H9 (cell line): ENCODE measurements at regions not wholly inside any gene's neighbourhood (a gene's known extent, or its start where the extent isn't known, plus 50 kb on each side); places are given as distances from the start of the nearest gene placed in this dataset.

Experiments
- DNase-seq: peaks from one replicate; pipeline ENCODE4 v3.0.0-alpha.2; 2017
- H2AFZ ChIP-seq: one replicate; pipeline ENCODE4 v1.6.1; 2013; ENCODE audit warnings: mild to moderate bottlenecking, low read length, control low read depth, moderate library complexity
- H2AK5ac ChIP-seq: 2 replicates; pipeline ENCODE4 v1.6.1; 2013; ENCODE audit warnings: low read length, control low read depth, mixed read lengths; ENCODE audit not compliant: insufficient read length
- H2BK120ac ChIP-seq: one replicate; pipeline ENCODE4 v1.6.1; 2013; ENCODE audit warnings: low read depth, mild to moderate bottlenecking, low read length, control low read depth, inconsistent platforms; ENCODE audit not compliant: poor library complexity, severe bottlenecking
- H2BK12ac ChIP-seq: 2 replicates; pipeline ENCODE4 v1.6.1; 2013; ENCODE audit warnings: low read length, control low read depth, mixed read lengths, low read depth; ENCODE audit not compliant: insufficient read length
- H2BK15ac ChIP-seq: 2 replicates; pipeline ENCODE4 v1.6.1; 2013; ENCODE audit warnings: low read depth, low read length, control low read depth
- H2BK20ac ChIP-seq: one replicate; pipeline ENCODE4 v1.6.1; 2013; ENCODE audit warnings: low read depth, mild to moderate bottlenecking, low read length, control low read depth, inconsistent platforms; ENCODE audit not compliant: poor library complexity, severe bottlenecking
- H2BK5ac ChIP-seq: 2 replicates; pipeline ENCODE4 v1.6.1; 2013; ENCODE audit warnings: low read length, control low read depth, mixed read lengths; ENCODE audit not compliant: insufficient read length
- H3K14ac ChIP-seq: 2 replicates; pipeline ENCODE4 v1.6.1; 2013; ENCODE audit warnings: low read length, control low read depth; ENCODE audit not compliant: insufficient read depth
- H3K18ac ChIP-seq: 2 replicates; pipeline ENCODE4 v1.6.1; 2013; ENCODE audit warnings: low read depth, mild to moderate bottlenecking, mixed read lengths, low read length, control low read depth; ENCODE audit not compliant: insufficient read length
- H3K23ac ChIP-seq: 2 replicates; pipeline ENCODE4 v1.6.1; 2013; ENCODE audit warnings: low read length, control low read depth, mixed read lengths, low read depth; ENCODE audit not compliant: insufficient read length
- H3K23me2 ChIP-seq: 2 replicates; pipeline ENCODE4 v1.6.1; 2013; ENCODE audit warnings: low read depth, mild to moderate bottlenecking, mixed read lengths, low read length, control low read depth; ENCODE audit not compliant: insufficient read length, poor library complexity, severe bottlenecking
- H3K27ac ChIP-seq: 2 replicates; pipeline ENCODE4 v1.5.1; 2013; ENCODE audit warnings: low read length, control low read depth, mixed read lengths, low read depth; ENCODE audit not compliant: insufficient read length
- H3K27me3 ChIP-seq: 2 replicates; pipeline ENCODE4 v1.6.1; 2013; ENCODE audit warnings: low read length, control low read depth, inconsistent platforms; ENCODE audit not compliant: insufficient read depth
- H3K4ac ChIP-seq: 2 replicates; pipeline ENCODE4 v1.6.1; 2013; ENCODE audit warnings: low read depth, mild to moderate bottlenecking, control low read depth, inconsistent platforms, low read length, moderate library complexity
- H3K4me1 ChIP-seq: 2 replicates; pipeline ENCODE4 v1.6.1; 2013; ENCODE audit warnings: low read length, control low read depth, inconsistent platforms; ENCODE audit not compliant: insufficient read depth
- H3K4me2 ChIP-seq: 2 replicates; pipeline ENCODE4 v1.6.1; 2013; ENCODE audit warnings: low read length, control low read depth, mixed read lengths; ENCODE audit not compliant: insufficient read length, insufficient read depth
- H3K56ac ChIP-seq: 2 replicates; pipeline ENCODE4 v1.6.1; 2013; ENCODE audit warnings: low read depth, mild to moderate bottlenecking, mixed read lengths, low read length, control low read depth; ENCODE audit not compliant: insufficient read length
- H3K79me1 ChIP-seq: 2 replicates; pipeline ENCODE4 v1.6.1; 2013; ENCODE audit warnings: low read depth, mild to moderate bottlenecking, moderate library complexity, low read length, control low read depth, inconsistent platforms; ENCODE audit not compliant: insufficient read depth, poor library complexity, severe bottlenecking
- H3K79me2 ChIP-seq: 2 replicates; pipeline ENCODE4 v1.6.1; 2013; ENCODE audit warnings: low read length, control low read depth, inconsistent platforms; ENCODE audit not compliant: insufficient read depth
- H3K9ac ChIP-seq: 2 replicates; pipeline ENCODE4 v1.6.1; 2013; ENCODE audit warnings: low read length, control low read depth, mixed read lengths; ENCODE audit not compliant: insufficient read length; ENCODE audit errors: extremely low read depth
- H3K9me3 ChIP-seq: one replicate; pipeline ENCODE4 v1.6.1; 2013; ENCODE audit warnings: low read depth, low read length, inconsistent platforms; ENCODE audit not compliant: control insufficient read depth
- H3T11ph ChIP-seq: one replicate; pipeline ENCODE4 v1.6.1; 2013; ENCODE audit warnings: mild to moderate bottlenecking, low read length, control low read depth, inconsistent platforms
- H4K20me1 ChIP-seq: one replicate; pipeline ENCODE4 v1.6.1; 2013; ENCODE audit not compliant: control insufficient read depth, insufficient read length, insufficient read depth
- H4K5ac ChIP-seq: 2 replicates; pipeline ENCODE4 v1.6.1; 2013; ENCODE audit warnings: low read depth, mild to moderate bottlenecking, mixed read lengths, low read length, control low read depth; ENCODE audit not compliant: insufficient read length
- H4K8ac ChIP-seq: replicated peaks from 2 replicates; pipeline ENCODE4 v1.6.1; 2013; ENCODE audit warnings: low read length, control low read depth, mixed read lengths, low read depth; ENCODE audit not compliant: insufficient read length
- H4K91ac ChIP-seq: 2 replicates; pipeline ENCODE4 v1.6.1; 2013; ENCODE audit warnings: low read depth, mild to moderate bottlenecking, moderate library complexity, mixed read lengths, low read length, control low read depth; ENCODE audit not compliant: insufficient read length
- H3K27ac Mint-ChIP-seq, 3 experiments: 2 replicates in 2 of 3; 3 replicates in 1 of 3; pipeline ENCODE4 v1.8.0; 2020 to 2021; ENCODE audit warnings: mixed read lengths in 3 of 3, mild to moderate bottlenecking in 1 of 3, moderate library complexity in 1 of 3
- H3K27me3 Mint-ChIP-seq: 2 replicates; pipeline ENCODE4 v1.8.0; 2021; ENCODE audit warnings: low read depth, mild to moderate bottlenecking, moderate library complexity, mixed read lengths
- H3K36me3 Mint-ChIP-seq, 3 experiments: 2 replicates in 2 of 3; 3 replicates in 1 of 3; pipeline ENCODE4 v1.8.0; 2020 to 2021; ENCODE audit warnings: low read depth in 3 of 3, mixed read lengths in 3 of 3; ENCODE audit not compliant: insufficient read depth in 1 of 3
- H3K4me1 Mint-ChIP-seq, 2 experiments: 2 replicates each; pipeline ENCODE4 v1.8.0; 2020; ENCODE audit warnings: mixed read lengths in 2 of 2
- H3K4me3 Mint-ChIP-seq, 2 experiments: 2 replicates in 1 of 2; 3 replicates in 1 of 2; pipeline ENCODE4 v1.8.0; 2020 to 2021; ENCODE audit warnings: mild to moderate bottlenecking in 2 of 2, mixed read lengths in 2 of 2, moderate library complexity in 1 of 2
- H3K9me3 Mint-ChIP-seq, 2 experiments: 2 replicates in 1 of 2; 3 replicates in 1 of 2; pipeline ENCODE4 v1.8.0; 2020; ENCODE audit warnings: mild to moderate bottlenecking in 2 of 2, mixed read lengths in 2 of 2, moderate library complexity in 1 of 2
- WGBS: extraction: QIAGEN DNeasy Blood & Tissue Kit; methylation state at CpG from one replicate; pipeline ENCODE4 v1.1.7; 2013; ENCODE audit warnings: missing lambda C conversion rate, low lambda C conversion rate, mixed read lengths; ENCODE audit not compliant: insufficient read length; ENCODE audit errors: extremely low coverage; 5-methylcytosine and 5-hydroxymethylcytosine counted together
- TF ChIP-seq, protein P1 (sequence below): fragments of 200-600 bp; sonication (generic); conservative IDR thresholded peaks from 3 replicates; pipeline ENCODE4 v1.8.0; 2021; ENCODE audit warnings: antibody characterized with exemption, mild to moderate bottlenecking

- H3K9me3 ChIP-seq = no peaks in the 10 kb centered on the region
- no peak overlapping the region for H3K27ac Mint-ChIP-seq
- H3K27me3 ChIP-seq = no peaks in the 10 kb centered on the region
- no peak overlapping the region for H3K23ac ChIP-seq
- H3K4me1 Mint-ChIP-seq = peaks cover 0 to 6% of the 10 kb centered on the region in 2 experiments; a peak in 1 of 4 replicates
- no peak overlapping the region for H3K14ac ChIP-seq
- peaks cover 0 to 3% of the 10 kb centered on the region in 2 experiments; a peak in 2 of 5 replicates for H3K9me3 Mint-ChIP-seq
- H2AK5ac ChIP-seq = no peak overlapping the region
- WGBS = no CpG with 5 or more reads among the region's 3 CpGs
- no peak overlapping the region for H2BK5ac ChIP-seq
- H3K56ac ChIP-seq = no peak overlapping the region
- no peak overlapping the region for H3K4me3 Mint-ChIP-seq
- no peak overlapping the region for H4K91ac ChIP-seq
- H2BK120ac ChIP-seq = no peak overlapping the region
- H2BK15ac ChIP-seq = no peak overlapping the region
- TF ChIP-seq, protein P1, sequence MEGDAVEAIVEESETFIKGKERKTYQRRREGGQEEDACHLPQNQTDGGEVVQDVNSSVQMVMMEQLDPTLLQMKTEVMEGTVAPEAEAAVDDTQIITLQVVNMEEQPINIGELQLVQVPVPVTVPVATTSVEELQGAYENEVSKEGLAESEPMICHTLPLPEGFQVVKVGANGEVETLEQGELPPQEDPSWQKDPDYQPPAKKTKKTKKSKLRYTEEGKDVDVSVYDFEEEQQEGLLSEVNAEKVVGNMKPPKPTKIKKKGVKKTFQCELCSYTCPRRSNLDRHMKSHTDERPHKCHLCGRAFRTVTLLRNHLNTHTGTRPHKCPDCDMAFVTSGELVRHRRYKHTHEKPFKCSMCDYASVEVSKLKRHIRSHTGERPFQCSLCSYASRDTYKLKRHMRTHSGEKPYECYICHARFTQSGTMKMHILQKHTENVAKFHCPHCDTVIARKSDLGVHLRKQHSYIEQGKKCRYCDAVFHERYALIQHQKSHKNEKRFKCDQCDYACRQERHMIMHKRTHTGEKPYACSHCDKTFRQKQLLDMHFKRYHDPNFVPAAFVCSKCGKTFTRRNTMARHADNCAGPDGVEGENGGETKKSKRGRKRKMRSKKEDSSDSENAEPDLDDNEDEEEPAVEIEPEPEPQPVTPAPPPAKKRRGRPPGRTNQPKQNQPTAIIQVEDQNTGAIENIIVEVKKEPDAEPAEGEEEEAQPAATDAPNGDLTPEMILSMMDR = no peak
- H2BK12ac ChIP-seq = no peak overlapping the region
- no peaks in the 10 kb centered on the region for H3K79me2 ChIP-seq
- no peaks in the 10 kb centered on the region; the same call in 1 of the 2 replicates for H3K4me1 ChIP-seq
- no peak for DNase-seq
- H3K4ac ChIP-seq = no peak overlapping the region
- no peaks in the 10 kb centered on the region for H3K27me3 Mint-ChIP-seq
- H3K27ac ChIP-seq = no peak overlapping the region
- H4K5ac ChIP-seq = no peak overlapping the region
- no peak overlapping the region for H4K8ac ChIP-seq
- no peaks in the 10 kb centered on the region for H3K79me1 ChIP-seq
- no peak overlapping the region for H3T11ph ChIP-seq
- no peak overlapping the region for H3K18ac ChIP-seq
- H3K23me2 ChIP-seq = no peaks in the 10 kb centered on the region
- no peak overlapping the region for H3K4me2 ChIP-seq
- no peak overlapping the region for H3K9ac ChIP-seq
- no peak overlapping the region for H2AFZ ChIP-seq
- no peak overlapping the region for H2BK20ac ChIP-seq
- H4K20me1 ChIP-seq = no peaks in the 10 kb centered on the region
- peaks cover 0 to 1% (median 0%) of the 10 kb centered on the region in 3 experiments; a peak in 2 of 7 replicates for H3K36me3 Mint-ChIP-seq
These were observed 307.5 kb downstream of the TBC1D4 start for GRCh38 chr13:75174481-75174880.
